Chondrocyte (in vitro differentiated cells): ENCODE measurements at regions not wholly inside any gene's neighbourhood (a gene's known extent, or its start where the extent isn't known, plus 50 kb on each side); places are given as distances from the start of the nearest gene placed in this dataset.

ENCODE experiments used
- DNase-seq: peaks from one replicate; pipeline ENCODE4 v3.0.0; 2021; ENCODE audit warnings: mixed read lengths, low spot score
- H3K27ac Mint-ChIP-seq: one replicate; pipeline ENCODE4 v1.8.0; 2021; ENCODE audit warnings: mild to moderate bottlenecking, moderate library complexity, mixed read lengths; ENCODE audit not compliant: unreplicated experiment
- H3K27me3 Mint-ChIP-seq: 2 replicates; pipeline ENCODE4 v1.8.0; 2021; ENCODE audit warnings: low read depth, mixed read lengths
- H3K36me3 Mint-ChIP-seq: 2 replicates; pipeline ENCODE4 v1.8.0; 2021; ENCODE audit warnings: low read depth, mixed read lengths
- H3K4me1 Mint-ChIP-seq: 2 replicates; pipeline ENCODE4 v1.8.0; 2021; ENCODE audit warnings: low read depth, mild to moderate bottlenecking, mixed read lengths
- H3K4me3 Mint-ChIP-seq: one replicate; pipeline ENCODE4 v1.8.0; 2021; ENCODE audit warnings: mild to moderate bottlenecking, moderate library complexity, mixed read lengths; ENCODE audit not compliant: unreplicated experiment
- H3K9me3 Mint-ChIP-seq: 2 replicates; pipeline ENCODE4 v1.8.0; 2021; ENCODE audit warnings: low read depth, mixed read lengths
- TF ChIP-seq, protein P1 (sequence below): fragments of 200-600 bp; sonication (generic); IDR thresholded peaks from 2 replicates; pipeline ENCODE4 v1.5.0; 2021; ENCODE audit warnings: antibody characterized with exemption, mild to moderate bottlenecking, moderate library complexity

- Mint-ChIP-seq H3K4me1 (peaks cover 4% of the 10 kb centered on the region), H3K27ac (no peak overlapping the region), H3K4me3 (no peak overlapping the region), H3K9me3 (peaks cover 2% of the 10 kb centered on the region), H3K36me3 (no peaks in the 10 kb centered on the region), H3K27me3 (peaks cover 6% of the 10 kb centered on the region)
- TF ChIP-seq, protein P1, sequence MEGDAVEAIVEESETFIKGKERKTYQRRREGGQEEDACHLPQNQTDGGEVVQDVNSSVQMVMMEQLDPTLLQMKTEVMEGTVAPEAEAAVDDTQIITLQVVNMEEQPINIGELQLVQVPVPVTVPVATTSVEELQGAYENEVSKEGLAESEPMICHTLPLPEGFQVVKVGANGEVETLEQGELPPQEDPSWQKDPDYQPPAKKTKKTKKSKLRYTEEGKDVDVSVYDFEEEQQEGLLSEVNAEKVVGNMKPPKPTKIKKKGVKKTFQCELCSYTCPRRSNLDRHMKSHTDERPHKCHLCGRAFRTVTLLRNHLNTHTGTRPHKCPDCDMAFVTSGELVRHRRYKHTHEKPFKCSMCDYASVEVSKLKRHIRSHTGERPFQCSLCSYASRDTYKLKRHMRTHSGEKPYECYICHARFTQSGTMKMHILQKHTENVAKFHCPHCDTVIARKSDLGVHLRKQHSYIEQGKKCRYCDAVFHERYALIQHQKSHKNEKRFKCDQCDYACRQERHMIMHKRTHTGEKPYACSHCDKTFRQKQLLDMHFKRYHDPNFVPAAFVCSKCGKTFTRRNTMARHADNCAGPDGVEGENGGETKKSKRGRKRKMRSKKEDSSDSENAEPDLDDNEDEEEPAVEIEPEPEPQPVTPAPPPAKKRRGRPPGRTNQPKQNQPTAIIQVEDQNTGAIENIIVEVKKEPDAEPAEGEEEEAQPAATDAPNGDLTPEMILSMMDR: no peak
- no peak for DNase-seq
Observed at GRCh38 chr2:16071865-16072637, 131.7 kb downstream of the MYCN start.

DNA sequence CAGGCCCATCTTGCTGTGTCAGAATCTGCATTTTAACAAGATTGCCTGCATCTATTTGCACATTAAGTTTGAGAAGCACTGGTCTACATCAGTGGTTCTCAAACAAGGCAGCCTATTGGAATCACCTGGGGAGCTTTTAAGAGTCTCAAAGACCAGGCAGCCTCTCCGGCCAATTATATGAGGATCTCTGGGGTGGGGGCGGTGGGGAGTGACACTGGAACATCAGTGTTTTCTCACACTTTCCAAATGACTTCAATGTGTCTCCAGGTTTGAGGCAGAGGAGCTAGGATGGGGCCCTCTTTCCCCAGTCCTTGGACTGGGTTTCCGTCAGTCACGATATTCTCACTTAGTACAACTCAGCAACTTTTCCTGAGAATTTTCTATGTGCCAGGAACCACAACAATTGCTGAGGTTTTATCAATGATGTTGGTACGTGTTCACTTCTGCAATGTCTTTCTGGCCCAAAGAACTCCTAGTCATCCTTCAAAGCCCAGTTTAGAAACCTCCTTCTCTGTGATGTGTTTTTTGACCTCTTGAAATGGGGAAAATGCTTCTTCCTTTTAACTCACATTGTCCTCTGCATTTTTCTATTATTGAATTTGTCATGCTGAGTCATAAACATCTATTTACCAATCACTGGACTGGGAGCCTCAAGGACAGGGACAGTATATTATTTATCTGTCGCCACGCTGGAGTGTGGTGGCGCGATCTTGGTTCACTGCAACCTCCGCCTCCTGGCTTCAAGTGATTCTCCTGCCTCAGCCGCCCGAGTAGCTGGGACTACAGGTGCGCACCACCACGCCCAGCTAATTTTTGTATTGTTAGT is 130.9 kb downstream of the MYCN start:
- no peak for DNase-seq
- TF ChIP-seq, protein P1: no peak
- peaks cover 2% of the 10 kb centered on the region for H3K9me3 Mint-ChIP-seq
- peaks cover 4% of the 10 kb centered on the region for H3K4me1 Mint-ChIP-seq
- no peak overlapping the region for H3K27ac Mint-ChIP-seq
- H3K4me3 Mint-ChIP-seq: no peak overlapping the region
- peaks cover 6% of the 10 kb centered on the region for H3K27me3 Mint-ChIP-seq
- H3K36me3 Mint-ChIP-seq: no peaks in the 10 kb centered on the region

DNA sequence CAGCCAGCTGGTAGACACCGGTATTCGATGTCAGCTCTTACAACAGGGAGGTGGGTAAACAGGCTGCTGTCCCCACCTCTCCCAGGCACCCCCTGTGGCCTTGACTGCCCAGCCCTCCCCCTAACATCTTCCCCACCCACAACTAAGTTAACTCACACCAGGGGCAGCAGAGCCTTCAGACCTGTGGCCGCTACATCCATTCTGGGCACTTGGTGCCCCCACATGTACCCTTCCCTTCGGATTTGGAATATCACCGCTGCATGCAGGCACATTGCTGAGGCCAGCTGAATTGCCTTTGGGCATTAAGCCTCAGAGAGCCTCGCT is 130.3 kb downstream of the MYCN start:
- no peaks in the 10 kb centered on the region for H3K36me3 Mint-ChIP-seq
- no peak for DNase-seq
- peaks cover 4% of the 10 kb centered on the region for H3K4me1 Mint-ChIP-seq
- peaks cover 6% of the 10 kb centered on the region for H3K27me3 Mint-ChIP-seq
- no peak overlapping the region for H3K4me3 Mint-ChIP-seq
- peaks cover 2% of the 10 kb centered on the region for H3K9me3 Mint-ChIP-seq
- no peak overlapping the region for H3K27ac Mint-ChIP-seq
- TF ChIP-seq, protein P1: no peak

- Mint-ChIP-seq H3K4me3 (no peak overlapping the region), H3K27me3 (peaks cover 6% of the 10 kb centered on the region), H3K36me3 (no peaks in the 10 kb centered on the region), H3K9me3 (peaks cover 2% of the 10 kb centered on the region), H3K4me1 (peaks cover 4% of the 10 kb centered on the region), H3K27ac (no peak overlapping the region)
- no peak for DNase-seq
- TF ChIP-seq, protein P1: no peak
Observed at GRCh38 chr2:16069933-16070647, 129.7 kb downstream of the MYCN start.

DNA sequence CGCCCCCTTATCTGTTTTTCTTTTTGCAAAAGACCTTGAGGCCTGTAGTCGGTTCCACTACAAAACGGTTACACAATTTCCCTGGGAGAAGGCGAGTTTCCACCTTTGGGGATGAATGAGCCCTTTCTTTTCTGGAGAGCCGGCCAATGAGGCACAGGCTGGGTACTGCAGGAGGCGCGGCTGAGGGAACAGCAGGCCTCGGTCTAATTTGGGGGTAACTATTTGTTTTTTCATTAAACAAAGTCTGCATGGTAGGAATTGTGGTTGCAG is 129.2 kb downstream of the MYCN start:
- H3K9me3 Mint-ChIP-seq: peaks cover 2% of the 10 kb centered on the region
- no peak for DNase-seq
- TF ChIP-seq, protein P1: no peak
- peaks cover 6% of the 10 kb centered on the region for H3K27me3 Mint-ChIP-seq
- H3K36me3 Mint-ChIP-seq: no peaks in the 10 kb centered on the region
- H3K4me1 Mint-ChIP-seq: peaks cover 4% of the 10 kb centered on the region
- no peak overlapping the region for H3K4me3 Mint-ChIP-seq
- H3K27ac Mint-ChIP-seq: no peak overlapping the region
